Keratinocyte (primary cell): ENCODE measurements at regions not wholly inside any gene's neighbourhood (a gene's known extent, or its start where the extent isn't known, plus 50 kb on each side); places are given as distances from the start of the nearest gene placed in this dataset.

ENCODE experiments used
- EZH2 ChIP-seq: IDR thresholded peaks from one replicate; pipeline ENCODE4 v1.6.1; 2012; ENCODE audit warnings: inconsistent platforms, mild to moderate bottlenecking, low read length, moderate library complexity
- TF ChIP-seq, protein P1 (sequence below), 3 experiments: IDR thresholded peaks in 1 of 3; conservative IDR thresholded peaks in 1 of 3; optimal IDR thresholded peaks in 1 of 3; 2 replicates in 2 of 3; 3 replicates in 1 of 3; pipeline versions ENCODE3 to v1.5.1; 2011; ENCODE audit warnings: low read length in 3 of 3, mild to moderate bottlenecking in 3 of 3, moderate library complexity in 2 of 3, control low read depth in 1 of 3, inconsistent platforms in 1 of 3; ENCODE audit not compliant: insufficient read depth in 2 of 3; ENCODE audit errors: extremely low read depth in 1 of 3

DNA sequence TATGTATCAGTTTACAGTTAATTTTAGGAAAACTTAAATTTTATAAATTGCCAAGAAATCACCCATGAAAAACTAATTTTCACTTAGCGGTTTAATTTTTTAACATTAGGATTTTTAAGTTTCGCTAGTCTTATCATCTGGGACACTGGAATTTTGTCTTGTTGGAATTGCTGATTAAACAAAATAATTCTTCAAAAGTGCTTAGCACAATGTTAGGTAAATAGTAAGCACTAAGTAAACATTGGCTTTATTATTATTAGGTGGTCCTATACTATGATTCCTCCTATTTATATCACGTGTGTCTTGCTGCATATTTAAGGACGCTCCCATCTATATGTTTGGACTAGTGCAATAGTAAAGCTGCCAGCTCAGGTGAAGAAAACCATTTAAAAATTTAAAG, 54.6 kb upstream of the MAP4K3 start:
- TF ChIP-seq, protein P1, sequence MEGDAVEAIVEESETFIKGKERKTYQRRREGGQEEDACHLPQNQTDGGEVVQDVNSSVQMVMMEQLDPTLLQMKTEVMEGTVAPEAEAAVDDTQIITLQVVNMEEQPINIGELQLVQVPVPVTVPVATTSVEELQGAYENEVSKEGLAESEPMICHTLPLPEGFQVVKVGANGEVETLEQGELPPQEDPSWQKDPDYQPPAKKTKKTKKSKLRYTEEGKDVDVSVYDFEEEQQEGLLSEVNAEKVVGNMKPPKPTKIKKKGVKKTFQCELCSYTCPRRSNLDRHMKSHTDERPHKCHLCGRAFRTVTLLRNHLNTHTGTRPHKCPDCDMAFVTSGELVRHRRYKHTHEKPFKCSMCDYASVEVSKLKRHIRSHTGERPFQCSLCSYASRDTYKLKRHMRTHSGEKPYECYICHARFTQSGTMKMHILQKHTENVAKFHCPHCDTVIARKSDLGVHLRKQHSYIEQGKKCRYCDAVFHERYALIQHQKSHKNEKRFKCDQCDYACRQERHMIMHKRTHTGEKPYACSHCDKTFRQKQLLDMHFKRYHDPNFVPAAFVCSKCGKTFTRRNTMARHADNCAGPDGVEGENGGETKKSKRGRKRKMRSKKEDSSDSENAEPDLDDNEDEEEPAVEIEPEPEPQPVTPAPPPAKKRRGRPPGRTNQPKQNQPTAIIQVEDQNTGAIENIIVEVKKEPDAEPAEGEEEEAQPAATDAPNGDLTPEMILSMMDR (optimal IDR thresholded peaks at IDR 0.05 in 1 of 3, IDR thresholded peaks at IDR 0.05 in 1 of 3, conservative IDR thresholded peaks at IDR 0.05 in 1 of 3; ENCODE audit: extremely low read depth in 1 of 3, insufficient read depth in 2 of 3, low read length in 3 of 3): no peak
- TF ChIP-seq EZH2: no peak
